ENCODE measurements at regions not wholly inside any gene's neighbourhood (a gene's known extent, or its start where the extent isn't known, plus 50 kb on each side); places are given as distances from the start of the nearest gene placed in this dataset.
"Not testable (repeated sequence)": the region's sequence is repeated elsewhere in the genome, so short reads cannot be mapped to it uniquely, and the experiment has no call there.

GRCh38 chr7:76971201-76971600 is 61.0 kb downstream of the SPDYE17 start:
- not testable (repeated sequence) for FAIRE-seq

- not testable (repeated sequence) for FAIRE-seq
Measured at GRCh38 chr7:76969892-76970291, 62.3 kb downstream of the SPDYE17 start.

- FAIRE-seq = not testable (repeated sequence)
Measured at GRCh38 chr7:76965731-76966548, 66.2 kb downstream of the SPDYE17 start.

- FAIRE-seq = not testable (repeated sequence)
Measured at GRCh38 chr7:76964050-76964449, 68.1 kb downstream of the SPDYE17 start.

- FAIRE-seq = not testable (repeated sequence)
Measured at GRCh38 chr7:76963061-76963460, 69.1 kb downstream of the SPDYE17 start.

GRCh38 chr7:76960400-76960986 is 71.7 kb downstream of the SPDYE17 start:
- FAIRE-seq = not testable (repeated sequence)

- FAIRE-seq = not testable (repeated sequence)
Measured at GRCh38 chr7:76959573-76960399, 72.4 kb downstream of the SPDYE17 start.

- FAIRE-seq = not testable (repeated sequence)
Measured at GRCh38 chr7:76956531-76956930, 75.6 kb downstream of the SPDYE17 start.

- not testable (repeated sequence) for FAIRE-seq
Measured at GRCh38 chr7:76955124-76955523, 77.0 kb downstream of the SPDYE17 start.

- not testable (repeated sequence) for FAIRE-seq
Measured at GRCh38 chr7:76944603-76945002, 87.6 kb downstream of the SPDYE17 start.

GRCh38 chr7:76941809-76942765 is 90.1 kb downstream of the SPDYE17 start:
- not testable (repeated sequence) for FAIRE-seq

- peak; percentile 82 for FAIRE-seq
Measured at GRCh38 chr7:76937781-76938180, 94.4 kb downstream of the SPDYE17 start.

- not testable (repeated sequence) for FAIRE-seq
Measured at GRCh38 chr7:76937330-76937729, 94.8 kb downstream of the SPDYE17 start.

GRCh38 chr7:76936346-76936745 is 95.8 kb downstream of the SPDYE17 start:
- FAIRE-seq = not testable (repeated sequence)

GRCh38 chr7:76934711-76935110 is 97.5 kb downstream of the SPDYE17 start:
- not testable (repeated sequence) for FAIRE-seq

GRCh38 chr7:76932957-76933356 is 99.2 kb downstream of the SPDYE17 start:
- FAIRE-seq = not testable (repeated sequence)

- FAIRE-seq = not testable (repeated sequence)
Measured at GRCh38 chr7:76931441-76931840, 100.7 kb downstream of the SPDYE17 start.

GRCh38 chr7:76930416-76930815 is 101.7 kb downstream of the SPDYE17 start:
- not testable (repeated sequence) for FAIRE-seq

- FAIRE-seq = not testable (repeated sequence)
Measured at GRCh38 chr7:76928751-76929150, 103.4 kb downstream of the SPDYE17 start.

GRCh38 chr7:76927741-76928393 is 104.3 kb downstream of the SPDYE17 start:
- FAIRE-seq = not testable (repeated sequence)

GRCh38 chr7:76926416-76926815 is 105.7 kb downstream of the SPDYE17 start:
- not testable (repeated sequence) for FAIRE-seq

Data from colon (tissue), 2 donors.